SKM-1 (cell line): ENCODE measurements at regions not wholly inside any gene's neighbourhood (a gene's known extent, or its start where the extent isn't known, plus 50 kb on each side); places are given as distances from the start of the nearest gene placed in this dataset.

Experiments
- DNase-seq: peaks from one replicate; lab custom pipeline; 2025; ENCODE audit not compliant: unreplicated experiment; lab: John Stamatoyannopoulos, UW

GRCh38 chr6:165880686-165881085 lies 217.6 kb upstream of the PDE10A start:
- no peak for DNase-seq

GRCh38 chr6:165877773-165878172 lies 214.7 kb upstream of the PDE10A start:
- DNase-seq = no peak

GRCh38 chr6:165877192-165877591 lies 214.2 kb upstream of the PDE10A start:
- DNase-seq = no peak

GRCh38 chr6:165876588-165876987 lies 213.5 kb upstream of the PDE10A start:
- DNase-seq = no peak

GRCh38 chr6:165875946-165876345 lies 212.9 kb upstream of the PDE10A start:
- no peak for DNase-seq

DNA sequence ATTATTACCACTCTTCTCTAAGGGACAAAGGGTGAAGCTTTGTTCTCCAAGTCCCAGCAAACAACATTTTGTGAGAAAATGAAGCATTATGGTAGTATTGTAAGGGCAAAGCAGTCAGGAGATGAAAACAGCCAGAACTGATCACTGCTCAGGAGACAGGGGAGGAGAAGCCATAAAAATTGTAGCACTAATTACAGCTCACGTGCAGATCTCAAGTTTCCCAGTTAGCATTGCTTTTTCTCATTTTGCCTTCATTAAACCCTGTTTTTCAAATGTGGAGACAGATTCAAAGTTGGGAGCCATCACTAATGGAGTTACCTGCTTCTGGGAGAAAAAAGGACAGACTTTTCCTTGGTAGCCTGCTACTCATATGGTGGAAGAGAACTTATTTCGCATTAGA lies 210.9 kb upstream of the PDE10A start:
- no peak for DNase-seq

GRCh38 chr6:165872811-165873210 lies 209.8 kb upstream of the PDE10A start:
- no peak for DNase-seq

DNA sequence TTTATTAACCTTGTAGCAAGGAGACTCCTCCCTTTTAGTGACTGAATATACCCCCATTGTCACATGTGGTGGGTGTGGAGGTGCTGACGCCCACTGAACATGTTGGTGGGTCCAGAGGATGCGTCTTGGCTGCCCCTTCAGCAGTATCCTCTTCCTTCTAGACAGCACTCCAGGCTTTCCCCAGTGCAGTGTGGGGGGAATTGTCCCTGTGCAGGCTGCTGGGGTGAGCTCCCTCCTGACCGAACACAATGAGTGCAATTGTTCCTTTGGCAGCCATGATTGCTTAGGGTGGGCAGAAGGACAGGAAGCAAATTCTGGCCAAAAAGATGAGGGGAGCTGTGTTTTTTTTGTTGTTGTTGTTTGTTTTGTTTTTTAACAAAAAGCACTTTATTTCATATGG lies 209.3 kb upstream of the PDE10A start:
- DNase-seq = no peak

GRCh38 chr6:165871571-165871970 lies 208.5 kb upstream of the PDE10A start:
- DNase-seq = no peak

DNA sequence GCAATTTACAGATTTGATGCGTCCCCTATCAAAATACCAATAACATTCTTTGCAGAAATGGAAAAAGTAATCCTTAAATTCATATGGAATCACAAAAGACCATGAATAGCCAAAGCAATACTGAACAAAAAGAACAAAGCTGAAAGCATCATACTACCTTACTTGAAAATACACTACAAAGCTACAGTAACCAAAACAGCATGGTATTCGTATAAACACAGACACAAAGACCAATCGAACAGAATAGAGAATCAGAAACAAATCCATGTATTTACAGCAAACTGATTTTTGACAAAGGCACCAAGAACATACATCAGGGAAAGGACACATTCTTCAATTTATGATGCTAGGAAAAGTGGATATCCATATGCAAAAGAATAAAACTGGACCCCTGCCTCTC lies 206.5 kb upstream of the PDE10A start:
- no peak for DNase-seq

DNA sequence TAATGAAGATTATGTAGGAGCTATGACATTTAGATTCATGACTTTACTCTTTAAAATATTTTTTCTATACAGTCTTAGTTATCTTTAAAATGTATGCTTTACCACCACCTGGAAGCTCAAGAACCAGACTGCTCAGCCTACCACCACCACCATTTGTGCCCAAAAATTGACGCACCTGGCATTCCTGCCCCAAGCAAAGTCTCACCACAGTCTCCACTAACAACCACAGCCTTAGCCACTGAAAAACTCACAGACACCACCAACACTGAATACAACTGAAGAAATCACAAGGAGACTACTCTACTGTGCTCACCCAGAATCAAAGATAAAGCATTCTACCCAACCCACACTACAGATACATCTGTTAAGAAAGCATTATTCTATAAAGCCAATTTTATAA lies 201.9 kb upstream of the PDE10A start:
- DNase-seq = no peak

- no peak for DNase-seq
These were observed 201.2 kb upstream of the PDE10A start for GRCh38 chr6:165864218-165864617.

DNA sequence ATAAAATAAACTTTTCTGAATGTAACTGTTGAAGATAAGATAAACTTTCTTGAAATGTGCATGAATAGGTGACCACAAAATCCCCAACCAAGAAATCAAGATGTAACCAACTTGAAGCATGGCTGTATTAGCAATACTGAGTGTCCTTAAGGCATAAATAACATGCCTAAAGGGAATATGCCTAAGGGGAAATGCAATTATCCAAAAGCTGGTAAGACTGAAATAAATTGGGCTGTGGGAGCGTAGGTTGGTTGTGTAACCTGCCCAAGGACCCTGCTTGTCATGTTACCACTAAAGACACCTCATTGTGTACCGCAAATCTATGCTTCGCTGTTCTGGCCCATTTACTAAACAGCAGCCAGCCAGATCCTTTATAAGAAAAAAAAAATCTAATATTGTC lies 200.8 kb upstream of the PDE10A start:
- no peak for DNase-seq

GRCh38 chr6:165862813-165863212 lies 199.8 kb upstream of the PDE10A start:
- no peak for DNase-seq

DNA sequence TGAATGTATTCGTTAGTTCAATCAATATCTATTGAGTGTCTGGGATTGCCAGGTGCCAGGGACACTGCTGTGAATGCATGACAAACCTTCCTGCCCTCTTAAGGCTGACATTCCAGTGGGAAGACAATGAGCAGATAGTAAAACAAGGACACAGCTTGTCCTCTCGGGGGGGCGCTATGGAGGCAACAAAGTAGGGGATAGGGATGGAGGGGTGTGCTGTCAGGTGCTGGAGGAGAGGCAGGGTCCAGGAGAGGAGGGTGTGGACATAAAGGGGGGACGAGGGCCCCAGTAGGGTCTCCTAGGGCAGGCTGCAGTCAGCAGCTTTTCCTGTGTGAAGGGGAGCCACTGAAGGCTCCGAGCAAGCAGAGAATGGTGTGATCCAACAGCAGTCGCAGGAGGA lies 198.2 kb upstream of the PDE10A start:
- no peak for DNase-seq

DNA sequence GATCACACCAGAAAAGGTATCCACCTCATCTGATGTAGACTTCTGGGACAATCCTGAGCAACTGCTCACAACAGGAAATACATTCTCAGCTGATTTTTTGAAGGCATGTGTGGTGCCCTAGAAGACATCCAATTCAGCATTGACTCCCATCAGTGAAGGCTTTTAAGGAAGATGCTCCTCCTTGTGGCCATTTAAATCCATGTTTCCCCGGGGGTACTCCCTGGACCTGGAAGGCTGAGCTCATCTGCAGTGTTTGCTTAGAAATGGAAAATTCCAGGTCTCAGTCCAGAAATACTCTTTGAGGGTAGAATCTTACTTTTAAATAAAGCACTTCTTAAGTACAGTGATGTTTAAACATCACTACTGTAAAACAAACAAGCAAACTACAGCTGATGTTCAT lies 195.5 kb upstream of the PDE10A start:
- no peak for DNase-seq

GRCh38 chr6:165855856-165856255 lies 192.8 kb upstream of the PDE10A start:
- no peak for DNase-seq

GRCh38 chr6:165854863-165855593 lies 192.0 kb upstream of the PDE10A start:
- DNase-seq = no peak

DNA sequence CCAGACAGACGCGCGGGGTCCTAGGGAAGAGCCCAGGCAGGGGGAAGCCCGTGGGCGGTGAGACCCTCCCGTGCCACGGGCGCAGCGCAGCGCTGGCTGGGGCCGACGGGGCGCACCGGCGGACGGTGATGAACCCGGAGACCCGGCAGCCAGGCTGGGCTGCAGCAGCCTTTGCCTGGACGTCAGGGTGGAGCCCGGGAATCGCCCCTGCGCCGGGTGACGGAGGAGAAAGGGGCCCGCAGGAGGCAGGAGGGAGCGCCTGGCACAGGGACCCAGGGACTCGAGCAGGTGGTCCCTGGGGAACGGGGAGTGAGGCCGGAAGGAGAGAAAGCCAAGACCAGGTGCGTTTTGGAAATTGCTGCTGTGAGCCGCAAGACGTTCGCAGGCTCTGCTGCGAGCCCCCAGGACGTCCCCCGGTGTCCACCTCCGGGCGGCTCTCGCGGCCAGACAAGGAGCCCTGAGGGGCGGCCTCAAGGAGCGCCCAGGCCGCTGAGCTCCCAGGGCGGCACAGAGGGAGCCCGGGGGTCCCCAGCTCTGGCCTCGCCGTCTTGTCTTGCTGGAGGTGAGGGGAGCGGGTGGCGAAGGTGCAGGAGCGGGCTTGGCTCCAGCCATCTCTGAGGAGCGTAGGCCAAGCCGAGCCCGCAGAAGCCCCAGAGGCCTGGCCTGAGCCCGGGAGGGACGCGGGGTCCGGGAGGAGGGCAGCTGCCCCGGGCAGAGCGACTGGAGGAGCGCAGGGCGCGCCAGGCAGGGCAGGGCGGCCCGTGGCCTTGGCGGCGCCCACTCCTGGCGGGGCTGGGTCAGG lies 191.2 kb upstream of the PDE10A start:
- no peak for DNase-seq

DNA sequence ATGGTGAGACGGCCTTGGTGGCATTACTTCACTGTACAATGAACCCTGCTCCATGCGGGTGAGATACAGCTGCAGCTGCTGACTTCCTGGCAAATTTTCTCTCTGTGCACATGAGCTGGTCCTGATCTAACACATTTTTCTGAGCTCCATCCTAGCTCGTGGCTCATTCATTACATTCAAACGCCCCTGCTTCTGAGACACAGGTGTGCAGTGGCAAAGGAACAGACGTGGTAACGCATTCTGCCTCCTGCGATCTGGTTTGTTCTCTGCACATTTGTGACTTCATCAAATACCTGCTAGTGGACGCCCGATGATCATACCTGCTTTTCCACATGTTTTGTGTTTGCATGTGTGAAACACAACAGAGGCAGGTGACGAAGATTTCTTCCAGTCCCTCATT lies 189.6 kb upstream of the PDE10A start:
- DNase-seq = no peak

DNA sequence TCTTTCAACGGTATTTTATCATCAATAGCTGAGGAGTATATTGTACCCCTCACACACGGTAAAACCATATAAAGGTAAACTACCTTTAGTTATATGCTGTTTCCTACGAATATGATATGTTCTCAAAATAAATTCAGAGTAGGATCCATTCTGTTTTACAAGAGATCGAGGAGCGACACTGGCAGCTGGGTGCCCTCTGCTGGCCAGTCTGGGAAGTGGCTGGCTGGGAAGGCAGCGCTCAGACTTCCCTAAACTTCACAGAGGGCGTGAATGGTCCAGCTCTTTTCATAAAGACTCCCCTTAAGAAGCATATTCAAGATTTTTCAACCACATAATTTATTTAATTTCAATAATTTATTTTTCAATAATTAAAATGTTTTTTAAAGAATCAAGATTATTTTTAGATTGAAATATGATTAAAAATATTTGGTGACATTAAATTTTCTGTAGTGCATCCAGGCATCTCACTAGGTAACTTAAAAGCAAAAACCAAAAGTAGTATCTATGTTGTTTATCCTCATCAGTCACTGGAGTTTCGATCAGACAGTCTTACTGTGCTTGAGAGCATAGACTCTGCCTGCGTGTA lies 187.5 kb upstream of the PDE10A start:
- DNase-seq = peak; percentile 41
